ENCODE measurements at regions not wholly inside any gene's neighbourhood (a gene's known extent, or its start where the extent isn't known, plus 50 kb on each side); places are given as distances from the start of the nearest gene placed in this dataset.
"Not testable (repeated sequence)": the region's sequence is repeated elsewhere in the genome, so short reads cannot be mapped to it uniquely, and the experiment has no call there.

- H3K27me3 Mint-ChIP-seq (ENCODE audit: insufficient read depth, unreplicated experiment): no peaks in the 10 kb centered on the region
- no peak for DNase-seq (ENCODE audit: unreplicated experiment)
- H3K4me1 Mint-ChIP-seq (ENCODE audit: insufficient read depth, unreplicated experiment): peaks cover 7% of the 10 kb centered on the region
- BruUV-seq (replicated peaks): no TSS peak
- no peaks in the 10 kb centered on the region for H3K36me3 Mint-ChIP-seq (ENCODE audit: insufficient read depth, unreplicated experiment)
- ChIA-PET CTCF (no interaction called here), POLR2A (interaction anchor here (0.7 kb wide), 1 partner anchor 54 kb away, joined by 3 read pairs; no protein-coding TSS in a partner anchor)
- intact Hi-C loops (cut with micrococcal nuclease): loop anchor here (10.0 kb wide), 1 partner anchor 95 kb away; no protein-coding TSS in a partner anchor
- no peak overlapping the region for H3K4me3 Mint-ChIP-seq (ENCODE audit: unreplicated experiment)
- H3K27ac Mint-ChIP-seq (ENCODE audit: low read depth, unreplicated experiment): no peak overlapping the region
- peaks cover 2% of the 10 kb centered on the region for H3K9me3 Mint-ChIP-seq (ENCODE audit: unreplicated experiment)
- no peak for TF ChIP-seq CTCF (IDR thresholded peaks at IDR 0.05; ENCODE audit: unreplicated experiment)
Observed at GRCh38 chr2:145379934-145380333, 860.0 kb upstream of the ZEB2 start.

- H3K27me3 Mint-ChIP-seq (ENCODE audit: insufficient read depth, unreplicated experiment): no peaks in the 10 kb centered on the region
- POLR2A ChIA-PET: no interaction called here
- intact Hi-C loops (cut with micrococcal nuclease): no loop called here
- TF ChIP-seq CTCF (IDR thresholded peaks at IDR 0.05; ENCODE audit: unreplicated experiment): no peak
- H3K4me3 Mint-ChIP-seq (ENCODE audit: unreplicated experiment): no peak overlapping the region
- H3K36me3 Mint-ChIP-seq (ENCODE audit: insufficient read depth, unreplicated experiment): no peaks in the 10 kb centered on the region
- H3K27ac Mint-ChIP-seq (ENCODE audit: low read depth, unreplicated experiment): no peak overlapping the region
- no peaks in the 10 kb centered on the region for H3K9me3 Mint-ChIP-seq (ENCODE audit: unreplicated experiment)
- H3K4me1 Mint-ChIP-seq (ENCODE audit: insufficient read depth, unreplicated experiment): no peaks in the 10 kb centered on the region
- CTCF ChIA-PET: no interaction called here
- BruUV-seq (replicated peaks): no TSS peak
- DNase-seq (ENCODE audit: unreplicated experiment): no peak
Observed at GRCh38 chr2:145374165-145374564, 854.2 kb upstream of the ZEB2 start.

- H3K27ac Mint-ChIP-seq (ENCODE audit: low read depth, unreplicated experiment); H3K4me1 Mint-ChIP-seq (ENCODE audit: insufficient read depth, unreplicated experiment); H3K4me3 Mint-ChIP-seq (ENCODE audit: unreplicated experiment); POLR2A ChIA-PET; DNase-seq (ENCODE audit: unreplicated experiment); intact Hi-C loops (cut with micrococcal nuclease); CTCF ChIA-PET; H3K27me3 Mint-ChIP-seq (ENCODE audit: insufficient read depth, unreplicated experiment); BruUV-seq (replicated peaks); H3K36me3 Mint-ChIP-seq (ENCODE audit: insufficient read depth, unreplicated experiment); H3K9me3 Mint-ChIP-seq (ENCODE audit: unreplicated experiment): not testable (repeated sequence)
Observed at GRCh38 chr2:145367334-145367733, 847.4 kb upstream of the ZEB2 start.

GRCh38 chr2:145366341-145366740 lies 846.4 kb upstream of the ZEB2 start:
- Mint-ChIP-seq H3K4me3 (ENCODE audit: unreplicated experiment) (no peak overlapping the region), H3K27ac (ENCODE audit: low read depth, unreplicated experiment) (no peak overlapping the region), H3K27me3 (ENCODE audit: insufficient read depth, unreplicated experiment) (no peaks in the 10 kb centered on the region), H3K36me3 (ENCODE audit: insufficient read depth, unreplicated experiment) (no peaks in the 10 kb centered on the region), H3K9me3 (ENCODE audit: unreplicated experiment) (no peaks in the 10 kb centered on the region), H3K4me1 (ENCODE audit: insufficient read depth, unreplicated experiment) (no peaks in the 10 kb centered on the region)
- no peak for TF ChIP-seq CTCF (IDR thresholded peaks at IDR 0.05; ENCODE audit: unreplicated experiment)
- BruUV-seq (replicated peaks): no TSS peak
- intact Hi-C loops (cut with micrococcal nuclease): no loop called here
- no peak for DNase-seq (ENCODE audit: unreplicated experiment)
- ChIA-PET POLR2A (no interaction called here), CTCF (interaction anchor here (0.6 kb wide), 1 partner anchor 1743 kb away, joined by 3 read pairs; no protein-coding TSS in a partner anchor)

Data from MCF 10A (cell line).